GM19463 (cell line): ENCODE measurements at regions not wholly inside any gene's neighbourhood (a gene's known extent, or its start where the extent isn't known, plus 50 kb on each side); places are given as distances from the start of the nearest gene placed in this dataset.
"Not testable (repeated sequence)": the region's sequence is repeated elsewhere in the genome, so short reads cannot be mapped to it uniquely, and the experiment has no call there.

ENCODE experiments used
- ATAC-seq: cut with Tn5 transposase; IDR thresholded peaks from one replicate; pipeline ENCODE4 v1.9.1; 2021; ENCODE audit warnings: mild to moderate bottlenecking, moderate library complexity; ENCODE audit not compliant: unreplicated experiment

GRCh38 chr4:127284236-127284635 lies 348.5 kb upstream of the INTU start:
- ATAC-seq = no peak

GRCh38 chr4:127291316-127291715 lies 341.4 kb upstream of the INTU start:
- ATAC-seq = no peak

- ATAC-seq = no peak
Observed at GRCh38 chr4:127293496-127293895, 339.3 kb upstream of the INTU start.

GRCh38 chr4:127304356-127304755 lies 328.4 kb upstream of the INTU start:
- ATAC-seq = no peak

GRCh38 chr4:127307996-127308395 lies 324.8 kb upstream of the INTU start:
- ATAC-seq = no peak

- no peak for ATAC-seq
Observed at GRCh38 chr4:127309369-127310102, 323.2 kb upstream of the INTU start.

- ATAC-seq = no peak
Observed at GRCh38 chr4:127311371-127311770, 321.4 kb upstream of the INTU start.

- ATAC-seq = no peak
Observed at GRCh38 chr4:127311924-127312323, 320.8 kb upstream of the INTU start.

GRCh38 chr4:127313767-127314166 lies 319.0 kb upstream of the INTU start:
- no peak for ATAC-seq

- no peak for ATAC-seq
Observed at GRCh38 chr4:127327491-127327890, 305.3 kb upstream of the INTU start.

GRCh38 chr4:127335073-127335620 lies 297.6 kb upstream of the INTU start:
- ATAC-seq = no peak

GRCh38 chr4:127335732-127336131 lies 297.0 kb upstream of the INTU start:
- no peak for ATAC-seq

GRCh38 chr4:127343123-127343522 lies 289.6 kb upstream of the INTU start:
- ATAC-seq = not testable (repeated sequence)

- ATAC-seq = no peak
Observed at GRCh38 chr4:127344071-127344470, 288.7 kb upstream of the INTU start.

GRCh38 chr4:127347936-127348335 lies 284.8 kb upstream of the INTU start:
- no peak for ATAC-seq

GRCh38 chr4:127352220-127353113 lies 280.3 kb upstream of the INTU start:
- ATAC-seq = no peak

GRCh38 chr4:127355743-127356142 lies 277.0 kb upstream of the INTU start:
- ATAC-seq = no peak

GRCh38 chr4:127357765-127358164 lies 275.0 kb upstream of the INTU start:
- no peak for ATAC-seq

GRCh38 chr4:127362686-127363085 lies 270.1 kb upstream of the INTU start:
- ATAC-seq = no peak

- no peak for ATAC-seq
Observed at GRCh38 chr4:127364397-127364796, 268.4 kb upstream of the INTU start.

GRCh38 chr4:127364911-127365310 lies 267.8 kb upstream of the INTU start:
- ATAC-seq = no peak

GRCh38 chr4:127370604-127371003 lies 262.2 kb upstream of the INTU start:
- ATAC-seq = no peak
